ENCODE measurements at regions not wholly inside any gene's neighbourhood (a gene's known extent, or its start where the extent isn't known, plus 50 kb on each side); places are given as distances from the start of the nearest gene placed in this dataset.
"Not testable (repeated sequence)": the region's sequence is repeated elsewhere in the genome, so short reads cannot be mapped to it uniquely, and the experiment has no call there.

DNA sequence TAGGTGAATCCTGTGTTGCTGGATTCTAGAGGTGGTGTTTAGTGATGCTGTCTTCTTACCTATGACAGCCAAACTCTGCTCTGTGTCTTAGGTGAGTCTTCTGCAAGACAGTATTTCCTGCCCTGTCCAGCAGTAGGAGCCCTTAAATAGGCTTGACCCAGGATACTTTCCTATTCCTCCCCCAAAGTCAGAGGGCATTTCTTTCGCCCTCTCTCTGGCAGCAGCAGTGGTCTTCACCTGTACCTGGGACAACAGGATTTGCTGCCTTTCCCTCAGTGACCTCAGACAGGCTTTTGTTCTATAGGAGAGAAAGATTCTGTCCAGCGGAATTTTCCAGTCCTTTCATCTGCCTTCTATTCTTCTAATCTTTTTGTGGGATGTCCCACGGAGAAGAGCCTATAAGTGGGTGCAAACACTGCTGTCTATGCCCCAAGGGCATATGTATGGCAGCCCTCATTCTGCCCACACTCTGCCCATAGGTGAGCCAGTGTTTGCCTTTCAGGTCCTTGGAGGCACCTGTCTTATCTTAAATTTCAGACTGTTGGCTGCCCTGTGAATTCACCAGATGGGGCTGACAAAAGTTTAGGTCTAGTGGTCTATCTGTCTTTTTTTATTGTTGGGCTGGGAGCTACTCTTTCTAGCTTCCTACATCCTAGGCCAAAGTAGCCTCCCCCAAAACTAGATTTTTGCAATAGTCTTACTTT lies 177.3 kb upstream of the SPOPL start:
- DNase-seq: no peak

DNA sequence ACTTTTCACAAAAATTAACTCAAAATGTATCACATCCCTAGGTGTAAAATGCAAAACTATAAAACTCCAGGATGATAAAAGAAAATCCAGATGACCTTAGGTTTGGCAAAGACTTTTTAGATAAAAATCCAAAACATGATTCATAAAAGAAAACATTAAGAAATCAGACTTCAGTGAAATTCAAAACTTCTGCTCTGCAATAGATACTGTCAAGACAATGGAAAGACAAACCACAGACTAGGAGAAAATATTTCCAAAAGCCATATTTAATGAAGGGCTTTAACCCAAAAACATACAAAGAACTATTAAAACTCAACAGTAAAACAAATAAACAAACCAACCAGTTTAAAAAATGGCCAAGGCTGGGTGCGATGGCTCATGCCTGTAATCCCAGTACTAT lies 173.6 kb upstream of the SPOPL start:
- no peak for DNase-seq

GRCh38 chr2:138329162-138329561 lies 172.4 kb upstream of the SPOPL start:
- no peak for DNase-seq

DNA sequence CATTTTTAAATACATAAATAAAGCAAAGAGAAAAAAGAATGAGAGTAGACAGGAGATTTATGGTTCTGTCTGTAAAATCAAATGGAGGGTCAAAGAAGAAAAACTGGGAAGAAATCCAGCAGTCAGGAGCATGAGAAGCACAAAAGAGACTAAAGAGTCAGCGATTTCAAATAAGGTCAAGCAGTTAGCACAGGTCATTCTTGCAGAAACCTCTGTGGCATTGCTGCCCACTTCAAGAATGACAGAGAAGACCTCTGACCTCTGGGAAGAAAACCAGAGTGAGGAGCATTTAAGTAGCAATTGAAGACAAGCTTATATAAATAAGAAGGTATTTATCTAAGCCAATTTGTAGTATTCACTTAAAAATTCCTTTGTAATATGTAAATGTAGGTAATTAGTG lies 172.0 kb upstream of the SPOPL start:
- no peak for DNase-seq

DNA sequence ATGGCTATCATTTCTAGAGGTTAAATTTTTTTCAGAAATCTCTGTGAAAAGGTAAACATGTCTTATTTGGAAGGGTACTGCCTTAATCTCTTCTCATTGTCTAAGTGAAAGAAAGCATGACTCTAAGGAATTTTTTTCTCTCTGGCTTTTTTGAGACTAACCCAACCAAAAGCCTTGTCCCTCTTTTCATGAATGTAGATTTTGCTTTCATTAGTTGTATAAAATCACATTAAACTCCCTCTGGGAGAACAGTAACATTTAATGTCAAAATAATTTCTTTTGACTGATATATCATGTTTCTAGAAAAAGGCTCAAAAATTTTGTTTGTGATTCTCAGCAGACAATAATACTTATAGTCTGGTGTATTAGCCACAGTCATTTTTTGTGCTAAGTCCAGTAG lies 168.4 kb upstream of the SPOPL start:
- no peak for DNase-seq

- no peak for DNase-seq
These were observed 167.9 kb upstream of the SPOPL start for GRCh38 chr2:138333677-138334076.

GRCh38 chr2:138334323-138334722 lies 167.2 kb upstream of the SPOPL start:
- no peak for DNase-seq

DNA sequence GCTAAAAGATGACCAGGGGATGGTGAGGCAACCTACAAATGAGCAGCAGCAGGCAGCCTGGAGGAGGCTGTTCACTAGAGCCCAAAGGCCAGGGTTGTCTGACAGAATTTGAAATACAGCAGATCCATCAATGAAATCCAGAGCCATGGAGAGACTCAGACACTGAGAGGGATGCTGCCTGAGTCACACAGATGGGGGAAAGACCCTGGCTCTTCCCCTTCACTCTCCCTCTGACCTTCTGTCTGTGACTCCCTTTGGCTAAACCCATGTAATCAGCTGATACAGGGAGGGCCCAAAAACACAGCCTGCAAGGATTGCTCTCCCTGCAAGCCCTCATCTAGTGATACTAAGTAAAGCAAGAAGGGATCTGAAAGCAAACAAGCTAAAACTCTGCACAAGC lies 166.5 kb upstream of the SPOPL start:
- no peak for DNase-seq

DNA sequence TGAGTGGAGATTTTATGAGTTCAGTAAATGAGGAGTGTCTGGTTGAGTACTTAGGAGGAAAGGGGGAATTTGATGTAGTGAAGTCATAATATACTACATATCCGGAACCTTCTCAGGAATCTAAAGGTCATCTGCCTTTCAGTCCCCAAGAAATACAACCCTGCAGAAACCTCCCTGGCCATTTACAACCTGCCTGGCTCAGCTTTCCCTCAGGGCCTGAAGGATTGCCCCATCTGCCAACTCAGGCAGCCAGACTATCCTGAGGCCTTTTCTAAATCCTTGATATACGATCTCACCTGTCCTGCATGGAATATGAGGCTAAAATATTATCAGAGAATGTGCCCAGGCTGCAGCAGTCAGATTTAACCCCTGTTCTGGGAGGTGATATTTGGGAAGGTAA lies 165.4 kb upstream of the SPOPL start:
- DNase-seq: no peak

GRCh38 chr2:138355244-138355643 lies 146.3 kb upstream of the SPOPL start:
- no peak for DNase-seq

DNA sequence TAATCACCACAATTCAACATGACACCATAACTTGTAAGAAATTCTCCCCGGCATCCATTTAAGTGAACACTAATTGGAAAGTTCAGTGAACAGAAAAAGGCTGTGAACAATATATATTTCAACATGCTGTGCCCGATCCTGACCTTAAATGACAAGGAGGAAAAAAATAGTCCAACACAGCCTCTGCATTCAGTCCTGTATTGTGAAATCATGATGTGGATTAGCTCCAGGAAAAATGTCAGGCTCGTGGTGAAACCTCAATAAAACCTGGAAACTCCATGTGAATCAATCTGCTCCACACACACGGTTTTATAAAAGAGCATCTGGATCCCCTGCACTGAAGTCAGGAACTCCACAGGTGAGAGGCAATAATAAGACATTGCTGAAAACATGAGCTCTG lies 145.4 kb upstream of the SPOPL start:
- no peak for DNase-seq

DNA sequence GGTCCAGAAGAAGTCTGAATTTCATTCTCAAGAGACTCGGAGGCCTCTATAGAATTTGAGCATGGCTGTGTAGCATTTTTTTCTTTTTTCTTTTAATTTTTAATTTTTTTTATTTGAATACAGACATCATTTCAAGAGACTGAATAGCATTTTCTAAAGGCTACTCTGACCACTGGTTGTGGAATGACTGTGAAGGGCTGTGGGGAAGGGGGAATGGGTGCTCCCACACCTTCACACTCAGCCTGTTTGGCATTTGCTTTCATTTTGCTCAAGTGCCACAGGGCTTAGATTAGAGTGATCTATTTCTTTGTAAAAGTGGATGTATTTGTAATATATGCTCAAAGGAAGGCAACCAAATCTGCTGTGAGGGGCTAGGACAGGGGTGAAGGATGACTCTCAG lies 142.0 kb upstream of the SPOPL start:
- DNase-seq: no peak

DNA sequence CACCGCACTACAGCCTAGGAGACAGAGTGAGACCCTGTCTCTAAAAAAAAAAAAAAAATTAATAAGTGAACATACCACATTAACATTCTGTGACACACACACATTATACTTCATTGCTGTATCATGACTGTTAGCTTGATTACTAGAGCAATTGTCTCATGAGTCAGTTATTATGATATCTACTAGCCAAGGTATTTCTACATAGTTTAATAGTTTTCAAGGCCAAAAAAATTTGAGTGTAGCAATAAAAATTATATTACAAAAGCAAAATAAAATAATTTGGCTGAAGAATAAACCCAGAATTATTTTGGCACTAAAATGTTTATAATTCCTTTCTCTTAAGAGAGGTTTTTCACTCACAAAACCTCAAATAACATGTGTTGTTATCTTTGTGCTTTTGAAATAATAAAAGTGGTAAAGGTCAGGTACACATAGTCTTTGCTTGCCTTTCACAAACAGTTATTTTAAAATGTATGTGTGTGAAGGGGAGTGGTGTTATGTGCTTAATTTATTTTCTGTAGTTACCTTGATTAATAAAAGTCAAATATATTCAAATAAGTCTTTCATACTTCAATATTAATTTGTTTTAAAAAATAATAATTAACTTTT lies 136.9 kb upstream of the SPOPL start:
- DNase-seq: no peak

GRCh38 chr2:138365581-138365980 lies 136.0 kb upstream of the SPOPL start:
- no peak for DNase-seq

GRCh38 chr2:138369856-138370255 lies 131.7 kb upstream of the SPOPL start:
- DNase-seq: no peak

- no peak for DNase-seq
These were observed 127.6 kb upstream of the SPOPL start for GRCh38 chr2:138373993-138374408.

GRCh38 chr2:138381373-138381772 lies 120.2 kb upstream of the SPOPL start:
- no peak for DNase-seq

DNA sequence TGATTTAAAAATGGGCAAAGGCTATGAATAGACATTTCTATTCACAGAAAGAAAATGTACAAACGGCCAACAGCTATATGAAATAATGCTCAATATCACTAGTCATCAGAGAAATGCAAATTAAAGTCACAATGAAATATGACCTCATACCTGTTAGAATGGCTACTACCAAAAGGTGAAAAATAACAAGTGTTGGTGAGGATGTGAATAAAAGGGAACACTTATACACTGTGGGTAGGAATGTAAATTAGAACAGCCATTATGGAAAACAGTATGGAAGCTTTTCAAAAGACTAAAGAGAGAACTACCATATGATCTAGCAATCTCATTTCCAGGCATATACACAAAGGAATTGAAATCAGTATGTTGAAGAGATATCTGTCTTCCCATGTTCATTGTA lies 118.9 kb upstream of the SPOPL start:
- no peak for DNase-seq

DNA sequence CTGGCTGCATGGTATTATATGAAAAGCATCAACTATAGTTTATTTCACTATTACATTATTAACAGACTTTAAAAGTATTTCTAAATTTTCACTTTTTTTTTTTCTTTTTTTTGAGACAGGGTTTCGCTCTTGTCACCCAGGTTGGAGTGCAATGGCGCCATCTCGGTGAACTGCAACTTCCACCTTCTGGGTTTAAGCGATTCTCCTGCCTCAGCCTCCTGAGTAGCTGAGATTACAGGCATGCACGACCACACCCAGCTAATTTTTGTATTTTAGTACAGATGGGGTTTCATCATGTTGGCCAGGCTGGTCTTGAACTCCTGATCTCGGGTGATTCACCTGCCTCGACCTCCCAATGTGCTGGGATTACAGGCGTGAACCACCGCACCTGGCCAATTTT lies 115.4 kb upstream of the SPOPL start:
- not testable (repeated sequence) for DNase-seq

GRCh38 chr2:138389063-138389462 lies 112.5 kb upstream of the SPOPL start:
- DNase-seq: no peak

GRCh38 chr2:138390316-138390945 lies 111.1 kb upstream of the SPOPL start:
- no peak for DNase-seq

- no peak for DNase-seq
These were observed 109.6 kb upstream of the SPOPL start for GRCh38 chr2:138391946-138392345.

GRCh38 chr2:138395565-138396306 lies 105.8 kb upstream of the SPOPL start:
- no peak for DNase-seq

GRCh38 chr2:138396843-138397242 lies 104.7 kb upstream of the SPOPL start:
- no peak for DNase-seq
